VCaP (cell line): ENCODE measurements at regions not wholly inside any gene's neighbourhood (a gene's known extent, or its start where the extent isn't known, plus 50 kb on each side); places are given as distances from the start of the nearest gene placed in this dataset.

Source experiments
- H3K27ac ChIP-seq: fragments of 450-650 bp; 2 replicates; pipeline ENCODE4 v1.5.1; 2017
- TF ChIP-seq, protein P1 (sequence below): fragments of 450-650 bp; conservative IDR thresholded peaks from 2 replicates; pipeline ENCODE4 v1.5.1; 2017; ENCODE audit warnings: mild to moderate bottlenecking, moderate library complexity

DNA sequence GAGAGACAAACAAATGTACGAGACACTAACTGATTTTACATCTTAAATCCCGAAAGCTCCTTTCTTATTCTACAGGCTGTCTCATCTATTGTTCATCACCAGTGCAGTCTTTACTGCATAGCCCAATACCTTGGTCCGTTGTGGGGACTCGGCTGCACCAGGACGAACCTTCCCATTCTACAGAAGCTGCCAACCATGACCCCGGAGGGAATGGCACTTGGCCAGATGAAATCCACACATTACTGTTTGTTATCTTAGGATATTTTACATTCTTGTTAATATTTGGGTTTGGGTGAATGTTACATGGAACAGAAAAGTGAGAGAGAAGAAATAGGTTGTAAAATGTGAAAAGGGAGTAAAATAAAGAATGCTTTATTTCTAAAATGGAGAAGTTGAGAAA, 195.1 kb downstream of the RFC3 start:
- H3K27ac ChIP-seq: no peak overlapping the region
- TF ChIP-seq, protein P1, sequence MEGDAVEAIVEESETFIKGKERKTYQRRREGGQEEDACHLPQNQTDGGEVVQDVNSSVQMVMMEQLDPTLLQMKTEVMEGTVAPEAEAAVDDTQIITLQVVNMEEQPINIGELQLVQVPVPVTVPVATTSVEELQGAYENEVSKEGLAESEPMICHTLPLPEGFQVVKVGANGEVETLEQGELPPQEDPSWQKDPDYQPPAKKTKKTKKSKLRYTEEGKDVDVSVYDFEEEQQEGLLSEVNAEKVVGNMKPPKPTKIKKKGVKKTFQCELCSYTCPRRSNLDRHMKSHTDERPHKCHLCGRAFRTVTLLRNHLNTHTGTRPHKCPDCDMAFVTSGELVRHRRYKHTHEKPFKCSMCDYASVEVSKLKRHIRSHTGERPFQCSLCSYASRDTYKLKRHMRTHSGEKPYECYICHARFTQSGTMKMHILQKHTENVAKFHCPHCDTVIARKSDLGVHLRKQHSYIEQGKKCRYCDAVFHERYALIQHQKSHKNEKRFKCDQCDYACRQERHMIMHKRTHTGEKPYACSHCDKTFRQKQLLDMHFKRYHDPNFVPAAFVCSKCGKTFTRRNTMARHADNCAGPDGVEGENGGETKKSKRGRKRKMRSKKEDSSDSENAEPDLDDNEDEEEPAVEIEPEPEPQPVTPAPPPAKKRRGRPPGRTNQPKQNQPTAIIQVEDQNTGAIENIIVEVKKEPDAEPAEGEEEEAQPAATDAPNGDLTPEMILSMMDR: no peak

GRCh38 chr13:34017231-34017630, 199.3 kb downstream of the RFC3 start:
- H3K27ac ChIP-seq: peak overlapping the region; percentile 25; the same call in 1 of the 2 replicates
- TF ChIP-seq, protein P1: no peak

- peak overlapping the region; percentile 77 for H3K27ac ChIP-seq
- TF ChIP-seq, protein P1: no peak
Observed at GRCh38 chr13:34019870-34020269, 201.9 kb downstream of the RFC3 start.

GRCh38 chr13:34020388-34020787, 202.4 kb downstream of the RFC3 start:
- TF ChIP-seq, protein P1: no peak
- H3K27ac ChIP-seq: peak overlapping the region; percentile 77

GRCh38 chr13:34021619-34022018, 203.7 kb downstream of the RFC3 start:
- TF ChIP-seq, protein P1: no peak
- peak overlapping the region; percentile 77 for H3K27ac ChIP-seq

DNA sequence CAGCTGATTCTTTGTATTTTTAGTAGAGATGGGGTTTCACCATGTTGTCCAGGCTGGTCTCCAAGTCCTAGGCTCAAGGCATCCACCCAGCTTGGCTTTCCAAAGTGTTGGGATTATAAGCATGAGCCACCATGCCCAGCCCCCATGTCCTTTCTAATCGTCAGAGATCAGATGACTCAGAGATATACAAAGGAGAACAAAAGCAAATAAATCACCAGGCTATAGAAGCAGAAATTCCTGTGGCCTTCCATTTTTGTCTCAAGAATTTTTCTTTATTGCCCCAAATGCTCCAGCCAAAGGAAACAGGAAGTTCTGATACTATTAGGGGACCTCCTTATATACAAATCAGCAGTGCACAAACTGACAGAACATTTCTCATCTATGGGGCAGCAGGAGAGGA, 207.8 kb downstream of the RFC3 start:
- H3K27ac ChIP-seq: no peak overlapping the region
- TF ChIP-seq, protein P1: no peak

GRCh38 chr13:34026308-34026707, 208.4 kb downstream of the RFC3 start:
- no peak overlapping the region for H3K27ac ChIP-seq

More at GRCh38 chr13:34026308-34026707, 208.4 kb downstream of the RFC3 start:
- TF ChIP-seq, protein P1: no peak
